ENCODE measurements at regions not wholly inside any gene's neighbourhood (a gene's known extent, or its start where the extent isn't known, plus 50 kb on each side); places are given as distances from the start of the nearest gene placed in this dataset.
A peak's percentile ranks its signal among the peaks of the same experiment; 100 is the strongest.
"Not testable (repeated sequence)": the region's sequence is repeated elsewhere in the genome, so short reads cannot be mapped to it uniquely, and the experiment has no call there.

- DNase-seq = no peak
Observed at GRCh38 chr14:55900749-55901148, 217.5 kb upstream of the PELI2 start.

GRCh38 chr14:55901291-55901690 is 216.9 kb upstream of the PELI2 start:
- DNase-seq = no peak

GRCh38 chr14:55902241-55902640 is 216.0 kb upstream of the PELI2 start:
- no peak for DNase-seq

GRCh38 chr14:55904086-55904485 is 214.1 kb upstream of the PELI2 start:
- no peak for DNase-seq

GRCh38 chr14:55908106-55908505 is 210.1 kb upstream of the PELI2 start:
- DNase-seq = no peak

- no peak for DNase-seq
Observed at GRCh38 chr14:55909879-55910278, 208.3 kb upstream of the PELI2 start.

GRCh38 chr14:55910601-55911243 is 207.5 kb upstream of the PELI2 start:
- no peak for DNase-seq

- peak; percentile 27 for DNase-seq
Observed at GRCh38 chr14:55911776-55912175, 206.4 kb upstream of the PELI2 start.

- no peak for DNase-seq
Observed at GRCh38 chr14:55912344-55912743, 205.9 kb upstream of the PELI2 start.

GRCh38 chr14:55913324-55914025 is 204.7 kb upstream of the PELI2 start:
- DNase-seq = no peak

- no peak for DNase-seq
Observed at GRCh38 chr14:55914771-55915170, 203.4 kb upstream of the PELI2 start.

GRCh38 chr14:55915456-55915855 is 202.8 kb upstream of the PELI2 start:
- DNase-seq = no peak

GRCh38 chr14:55919800-55920199 is 198.4 kb upstream of the PELI2 start:
- DNase-seq = not testable (repeated sequence)

GRCh38 chr14:55921511-55921910 is 196.7 kb upstream of the PELI2 start:
- peak; percentile 59 for DNase-seq

- no peak for DNase-seq
Observed at GRCh38 chr14:55926007-55926406, 192.2 kb upstream of the PELI2 start.

GRCh38 chr14:55927028-55927427 is 191.2 kb upstream of the PELI2 start:
- DNase-seq = no peak

GRCh38 chr14:55928276-55928675 is 189.9 kb upstream of the PELI2 start:
- DNase-seq = no peak

- DNase-seq = no peak
Observed at GRCh38 chr14:55929136-55929535, 189.1 kb upstream of the PELI2 start.

GRCh38 chr14:55930016-55930784 is 188.0 kb upstream of the PELI2 start:
- no peak for DNase-seq

- no peak for DNase-seq
Observed at GRCh38 chr14:55936691-55937090, 181.5 kb upstream of the PELI2 start.

- peak; percentile 48 for DNase-seq
Observed at GRCh38 chr14:55938249-55938791, 179.9 kb upstream of the PELI2 start.

- DNase-seq = no peak
Observed at GRCh38 chr14:55942076-55942654, 176.0 kb upstream of the PELI2 start.

- no peak for DNase-seq
Observed at GRCh38 chr14:55942826-55943225, 175.4 kb upstream of the PELI2 start.

Data from NCI-H2171 treated with DMSO at 0.1 percent for 48 hours (cell line).